NCI-H526 treated with DMSO at 0.1 percent for 48 hours (cell line): ENCODE measurements at regions not wholly inside any gene's neighbourhood (a gene's known extent, or its start where the extent isn't known, plus 50 kb on each side); places are given as distances from the start of the nearest gene placed in this dataset.

Experiments used
- DNase-seq: peaks from one replicate; lab custom pipeline; 2025; lab: John Stamatoyannopoulos, UW

DNA sequence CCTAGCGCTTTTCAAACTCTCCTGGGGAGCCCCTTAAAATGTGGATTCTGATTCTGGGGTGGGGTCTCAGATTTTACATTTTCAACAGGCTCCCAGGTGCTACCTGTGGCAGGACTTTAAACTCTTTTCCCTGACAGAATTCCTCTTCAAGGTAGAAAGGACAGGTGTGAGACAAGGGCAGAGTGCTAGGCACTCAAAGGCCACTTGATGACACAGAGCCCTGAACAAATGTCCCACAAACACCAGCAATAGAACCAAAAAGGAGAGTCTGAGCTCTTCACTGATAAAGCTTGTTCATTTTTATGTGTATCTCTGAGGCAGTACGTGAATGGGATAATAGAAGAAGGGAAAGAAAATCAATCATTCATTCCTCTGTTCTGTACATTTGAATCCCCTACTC lies 77.7 kb upstream of the PELI1 start:
- no peak for DNase-seq

DNA sequence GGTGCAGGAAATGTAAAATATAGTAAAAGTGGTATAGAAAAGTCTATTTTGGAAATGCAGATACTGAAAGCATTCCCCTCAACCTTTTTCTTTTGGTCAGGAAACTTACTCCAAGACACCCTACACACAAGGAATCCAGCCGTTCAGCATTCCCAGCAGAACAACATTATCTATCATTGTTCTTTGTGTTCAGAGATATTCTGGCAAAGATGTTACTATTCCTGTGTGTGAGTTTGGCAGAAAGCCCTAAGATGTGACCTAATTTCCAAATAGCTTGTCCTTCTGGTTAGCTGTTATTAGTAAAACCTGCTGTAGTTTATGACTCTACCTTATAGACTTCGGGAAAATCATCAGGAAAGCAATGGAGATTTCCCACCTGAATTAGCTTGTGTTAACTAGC lies 78.1 kb upstream of the PELI1 start:
- no peak for DNase-seq

DNA sequence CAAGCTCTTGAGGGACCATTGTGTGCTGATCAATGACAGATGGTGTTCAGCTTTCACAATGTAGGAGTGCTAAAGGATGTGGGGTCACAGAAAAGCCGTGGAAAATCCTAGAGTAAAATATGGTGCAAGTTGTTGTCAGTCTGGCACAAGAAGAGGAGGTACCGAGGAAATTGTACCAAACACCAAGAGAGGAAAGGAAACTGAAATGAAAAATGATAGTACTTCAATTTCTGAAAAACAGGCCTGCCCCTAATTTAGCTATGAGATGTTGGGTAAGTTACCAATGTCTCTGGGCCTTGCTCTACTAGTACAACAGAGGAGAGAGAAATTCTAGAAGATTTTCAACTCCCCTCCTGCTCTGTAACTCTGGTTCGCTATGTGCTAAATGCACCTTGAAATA lies 78.8 kb upstream of the PELI1 start:
- no peak for DNase-seq

DNA sequence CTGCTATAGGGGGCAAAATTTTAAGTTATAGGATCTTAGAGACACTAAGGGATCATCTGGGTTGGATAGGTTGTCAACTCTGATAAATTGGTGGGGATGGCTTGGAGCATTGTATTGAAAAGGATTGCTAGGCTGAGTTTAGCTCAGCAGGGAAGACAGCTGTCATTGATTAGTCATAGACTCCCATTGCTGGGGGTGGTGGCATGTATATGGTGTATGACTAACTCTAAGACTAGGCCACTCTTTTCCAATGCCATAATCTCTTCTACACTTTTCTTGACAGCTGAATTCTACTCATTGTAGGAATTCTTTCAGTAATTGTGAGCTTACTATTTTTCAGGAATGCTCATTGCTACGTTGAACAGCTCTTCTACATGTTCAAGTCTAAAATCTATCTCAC lies 81.3 kb upstream of the PELI1 start:
- DNase-seq: no peak

DNA sequence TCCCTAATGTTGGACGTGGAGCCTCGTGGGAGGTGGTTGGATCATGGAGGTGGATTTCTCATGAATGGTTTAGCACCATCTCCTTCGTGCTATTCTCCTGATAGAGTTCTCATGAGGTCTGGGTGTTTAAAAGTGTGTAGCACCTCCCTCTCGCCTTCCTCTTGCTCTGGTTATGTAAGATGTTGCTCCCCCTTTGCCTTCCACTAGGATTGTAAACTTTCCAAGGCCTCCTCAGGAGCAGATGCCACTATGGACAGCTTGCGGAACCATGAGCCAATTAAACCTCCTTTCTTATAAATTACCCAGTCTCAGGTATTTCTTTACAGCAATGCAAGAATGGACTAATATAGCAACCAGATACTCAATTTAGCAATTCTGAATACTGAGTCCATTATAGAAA lies 82.4 kb upstream of the PELI1 start:
- DNase-seq: no peak

DNA sequence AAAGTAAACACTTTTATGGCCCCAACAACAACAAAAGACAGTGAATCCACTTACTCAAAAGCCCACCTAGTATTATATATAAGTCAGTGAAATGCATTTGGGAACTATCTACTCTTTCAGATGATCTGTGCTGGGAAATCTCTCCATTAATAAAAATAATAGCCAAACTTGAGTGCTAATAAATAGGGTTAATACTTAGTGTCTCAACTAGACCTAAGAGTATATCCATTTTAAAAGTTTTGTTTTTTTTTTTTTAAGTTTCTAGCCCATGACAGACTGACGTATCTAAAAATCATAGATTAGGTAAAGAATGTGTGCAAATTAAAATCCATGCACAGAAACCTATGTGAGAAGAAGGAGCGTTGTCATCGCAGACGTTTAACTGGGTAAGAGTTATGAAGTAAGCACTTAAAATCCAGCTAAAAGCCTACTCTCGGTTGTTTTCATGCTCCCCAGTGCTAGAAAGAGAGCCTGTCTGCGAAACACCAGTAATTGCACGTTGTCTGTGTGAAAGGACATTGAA lies 83.4 kb upstream of the PELI1 start:
- DNase-seq: no peak

DNA sequence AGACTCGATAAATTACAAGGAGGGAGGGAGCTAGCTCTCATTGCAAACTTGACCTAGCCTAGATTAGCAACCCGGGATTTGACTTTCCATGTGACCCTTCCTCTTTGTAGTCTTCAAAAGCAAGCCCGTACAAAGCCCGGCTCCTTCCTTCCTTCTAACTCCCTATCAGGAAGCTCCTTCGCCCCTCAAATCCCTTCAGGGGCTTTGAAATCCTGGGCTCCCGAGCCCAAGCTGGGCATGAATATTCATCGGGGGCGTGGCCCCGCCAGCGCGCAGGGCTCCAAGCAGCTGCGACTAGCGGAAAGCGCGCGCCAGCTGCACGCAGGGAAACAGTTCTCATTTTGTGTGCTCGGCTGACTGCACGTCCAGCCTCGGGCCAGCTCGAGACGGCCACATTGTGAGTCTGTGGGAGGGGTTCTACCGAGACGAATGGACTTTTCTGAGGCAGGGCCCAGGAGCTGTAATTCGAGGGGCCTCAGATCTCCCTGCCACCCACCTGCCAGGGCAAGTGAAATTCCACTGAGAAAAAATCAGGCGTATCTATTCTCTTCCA lies 84.0 kb upstream of the PELI1 start:
- DNase-seq: peak; percentile 59

DNA sequence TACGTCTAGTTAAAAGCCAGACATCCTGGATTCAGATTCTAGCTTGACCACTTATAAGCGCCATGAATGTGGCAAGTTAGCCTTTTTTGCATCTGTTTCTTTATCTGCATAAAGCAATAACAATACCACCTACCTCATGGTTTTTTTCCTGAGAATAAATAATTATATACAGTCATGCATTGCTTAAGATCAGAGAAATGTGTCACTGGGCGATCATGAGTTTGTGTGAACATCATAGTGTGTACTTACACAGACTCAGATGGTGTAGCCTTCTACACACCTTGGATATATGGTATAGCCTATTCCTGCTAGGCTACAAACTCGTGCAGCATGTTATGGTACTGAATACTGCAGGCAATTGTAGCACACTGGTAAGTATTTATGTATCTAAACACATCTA lies 84.7 kb upstream of the PELI1 start:
- no peak for DNase-seq

DNA sequence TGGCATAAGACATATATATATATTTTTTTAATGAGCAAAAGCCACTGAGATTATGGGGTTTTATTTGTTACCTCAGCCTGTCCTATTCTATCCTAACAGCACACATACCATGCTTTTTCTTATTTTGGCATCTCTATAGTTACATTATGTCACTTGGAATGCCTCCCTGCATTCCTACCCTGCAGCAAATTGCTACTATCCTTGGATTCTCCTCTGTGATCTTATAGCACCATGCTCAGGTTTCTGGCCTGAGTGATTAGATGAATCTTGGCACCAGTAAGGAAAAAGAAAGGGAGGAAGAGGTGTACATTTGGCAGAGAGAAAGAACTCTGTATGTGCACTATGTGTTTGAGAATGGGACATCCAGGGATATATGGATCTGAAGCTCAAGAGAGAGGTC lies 86.3 kb upstream of the PELI1 start:
- DNase-seq: no peak

DNA sequence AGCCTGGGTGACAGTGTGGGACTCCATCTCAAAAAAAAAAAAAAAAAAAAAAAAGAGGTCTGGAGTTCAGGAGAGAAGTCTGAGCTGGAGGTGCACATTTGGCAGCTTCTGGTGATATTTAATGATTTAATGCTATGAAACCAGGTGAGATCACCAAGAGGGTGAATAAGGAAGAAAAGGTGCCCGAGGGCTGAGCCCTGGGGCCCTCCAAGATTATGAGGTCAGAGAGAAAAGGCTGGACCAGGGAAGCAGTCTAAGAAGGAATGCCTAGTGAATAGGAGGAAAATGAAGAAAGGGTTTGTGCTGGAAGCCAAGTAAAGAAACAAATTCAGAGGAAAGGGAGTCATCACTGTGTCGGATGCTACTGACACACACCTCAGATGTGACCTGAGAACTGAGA lies 88.0 kb upstream of the PELI1 start:
- no peak for DNase-seq

DNA sequence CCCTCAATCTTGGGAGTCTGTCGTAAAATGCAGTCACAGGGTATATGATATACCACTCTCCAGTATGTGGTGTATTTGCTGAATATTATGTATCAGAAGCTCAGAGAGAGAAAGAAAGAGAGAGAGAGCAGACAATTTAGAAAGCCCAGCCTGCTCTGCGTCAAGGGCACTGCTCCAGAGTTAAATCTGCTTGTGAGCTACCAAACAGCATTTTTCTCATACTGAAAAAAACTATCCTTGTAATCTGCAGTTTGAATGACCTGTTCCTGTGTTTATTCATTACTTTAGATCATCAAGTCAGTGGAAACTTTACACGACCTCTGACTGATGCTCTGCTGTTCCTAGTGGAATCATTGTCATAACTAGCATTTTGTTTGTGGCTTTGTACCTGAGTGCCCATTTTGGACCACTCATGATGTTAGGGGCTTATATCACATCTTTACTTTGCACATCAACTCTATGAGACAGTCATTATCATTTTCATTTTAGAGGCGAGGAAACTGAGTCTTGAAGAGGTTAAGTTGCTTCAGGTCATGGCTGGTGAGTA lies 89.2 kb upstream of the PELI1 start:
- no peak for DNase-seq

DNA sequence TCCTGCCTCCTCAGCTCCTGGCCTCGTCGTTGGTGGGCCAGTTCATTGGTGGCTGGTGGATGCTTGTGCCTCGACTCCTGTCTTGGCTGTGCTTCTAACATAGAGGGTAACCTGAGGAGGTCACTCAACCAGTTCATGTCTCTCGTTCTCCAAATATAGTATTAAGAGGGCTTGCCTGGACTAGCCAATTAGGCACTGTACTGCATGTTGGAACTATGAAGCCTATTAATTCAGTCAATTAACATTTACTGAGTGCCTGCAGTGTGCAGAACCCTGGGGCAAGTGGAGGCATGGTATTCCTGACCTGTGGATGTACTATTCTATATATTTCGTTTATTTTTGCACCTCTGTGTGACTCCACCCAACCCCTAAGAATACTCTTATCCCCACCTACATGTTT lies 89.9 kb upstream of the PELI1 start:
- no peak for DNase-seq

DNA sequence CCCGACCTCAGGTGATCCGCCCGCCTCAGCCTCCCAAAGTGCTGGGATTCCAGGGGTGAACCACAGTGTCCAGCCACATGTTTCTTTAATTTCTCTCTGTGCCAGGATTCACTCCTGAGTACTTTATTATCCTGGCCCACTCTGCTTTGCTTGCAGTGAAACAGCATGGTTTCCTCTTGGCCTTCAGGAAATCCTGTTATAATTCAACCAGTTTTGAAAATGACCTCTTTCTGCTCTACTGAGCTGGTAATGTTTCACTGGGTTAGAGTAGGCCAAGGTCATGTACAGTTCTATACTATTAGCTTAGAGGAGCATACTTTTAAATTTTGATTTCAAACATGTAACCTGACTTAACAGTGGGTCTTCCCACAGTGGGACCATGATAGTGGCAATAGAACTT lies 90.6 kb upstream of the PELI1 start:
- no peak for DNase-seq

DNA sequence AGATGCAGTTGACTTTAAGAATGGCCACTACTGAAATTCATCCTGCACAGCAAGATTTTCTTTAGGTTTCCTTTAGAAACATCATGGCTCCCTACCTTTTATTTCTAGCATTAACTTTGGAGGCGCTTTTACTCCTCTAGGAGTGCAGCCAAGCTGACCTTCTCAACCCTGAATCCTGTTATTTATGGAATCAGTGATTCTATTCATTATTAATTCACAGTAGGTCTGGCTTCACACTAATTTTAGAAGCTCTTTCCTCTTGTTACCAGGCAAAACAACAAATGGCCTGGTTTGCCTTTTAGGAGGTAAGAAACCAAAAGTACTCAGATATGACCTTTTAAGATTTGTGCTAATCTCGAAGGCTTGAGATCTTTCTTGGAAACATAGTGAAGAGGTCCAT lies 93.0 kb upstream of the PELI1 start:
- DNase-seq: no peak

DNA sequence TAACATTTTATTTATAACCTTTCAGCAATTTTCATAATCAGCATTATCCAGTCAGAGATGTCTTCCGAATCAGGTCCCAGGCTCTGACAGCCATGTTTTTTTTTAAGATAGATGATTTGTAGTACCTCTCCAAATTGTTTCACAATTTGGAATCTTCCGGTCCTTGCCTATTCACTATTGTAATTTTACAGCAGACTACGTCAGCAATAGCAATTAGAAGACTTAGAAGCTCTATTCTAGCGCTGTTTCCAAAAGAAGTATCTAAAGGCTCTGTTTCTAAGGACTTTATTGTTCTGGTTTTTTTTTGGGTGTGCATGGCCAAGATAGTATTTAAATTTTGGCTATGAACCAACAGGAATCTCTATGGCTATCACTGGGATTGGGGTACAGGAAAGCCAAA lies 94.6 kb upstream of the PELI1 start:
- DNase-seq: no peak

DNA sequence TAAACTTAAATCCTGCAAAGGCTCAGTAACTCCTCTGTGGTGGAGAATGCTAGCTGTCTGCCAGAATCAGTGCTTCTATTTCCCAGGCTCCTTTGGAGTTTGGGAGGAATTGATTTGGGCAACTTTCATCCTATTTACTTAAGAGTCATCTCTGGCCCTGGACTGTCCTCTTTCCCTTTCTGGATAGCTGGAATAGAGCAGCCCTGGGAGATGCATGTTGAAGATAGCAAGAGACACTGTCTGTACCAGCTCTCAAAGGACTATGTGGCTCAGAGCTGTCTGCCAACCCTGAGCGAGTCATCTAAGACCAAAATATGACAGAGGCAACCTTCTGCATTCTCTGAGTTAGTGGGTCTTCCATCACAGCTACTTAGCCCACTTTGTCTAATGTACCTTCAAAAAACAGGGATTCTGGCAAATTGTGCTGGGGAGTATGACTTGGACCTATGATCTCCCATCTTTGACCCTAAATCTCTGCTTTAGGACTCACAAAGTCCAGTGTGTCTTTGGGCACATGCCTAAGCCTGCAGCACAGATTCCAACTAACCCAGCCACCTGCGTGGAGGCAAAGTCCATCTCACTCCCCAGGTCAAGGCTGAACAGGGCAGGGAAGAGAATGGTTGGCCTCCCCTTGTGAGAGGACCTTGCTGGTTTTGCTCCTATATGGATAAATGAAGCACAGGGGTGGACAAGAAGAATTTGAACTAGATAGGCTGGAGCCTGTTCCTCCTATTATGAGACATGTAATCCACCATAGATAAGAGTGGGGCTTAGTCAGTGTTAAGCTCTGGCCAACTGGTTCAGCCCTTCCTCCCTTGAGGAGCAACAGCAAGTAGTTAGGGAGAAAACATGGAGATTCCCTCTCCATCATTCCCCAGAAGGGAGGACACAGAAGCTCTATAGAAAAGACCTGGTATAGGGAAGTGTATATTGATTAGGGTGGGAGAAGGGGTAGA lies 99.1 kb upstream of the PELI1 start:
- DNase-seq: no peak

DNA sequence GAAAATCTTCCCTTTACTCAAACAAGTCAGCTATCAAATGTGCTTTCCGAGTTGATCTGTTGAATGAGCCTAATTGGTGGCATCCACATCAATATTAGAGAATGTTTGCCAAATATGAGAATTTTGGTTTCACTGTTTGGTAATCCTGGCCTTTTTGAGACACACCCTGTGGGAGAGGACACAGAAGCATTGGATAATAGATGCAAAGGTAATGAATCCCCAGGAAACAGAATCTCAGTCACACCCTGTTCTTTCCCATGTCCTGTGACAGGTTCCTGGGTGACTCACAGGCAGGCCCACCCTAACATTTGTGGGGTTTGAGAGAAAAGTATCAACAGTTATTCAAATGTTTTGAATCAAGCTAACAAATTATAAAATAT lies 99.8 kb upstream of the PELI1 start:
- DNase-seq: no peak

DNA sequence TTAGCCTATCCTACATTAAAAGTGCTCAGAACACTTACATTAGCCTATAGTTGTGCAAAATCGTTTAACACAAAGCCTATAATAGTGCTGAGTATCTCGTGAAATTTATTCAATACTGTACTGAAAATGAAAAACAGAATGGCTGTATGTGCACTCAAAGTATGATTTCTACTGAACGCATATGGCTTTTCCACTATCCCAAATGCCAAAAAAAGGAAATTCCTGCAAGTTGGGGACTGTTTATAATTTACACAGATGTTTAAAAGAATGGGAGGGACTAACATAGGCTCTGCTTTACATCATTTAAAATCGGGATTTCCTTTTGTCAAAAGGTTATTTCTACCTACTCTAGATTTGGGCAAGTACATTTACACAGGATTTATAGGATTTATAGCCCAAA lies 101.4 kb upstream of the PELI1 start:
- no peak for DNase-seq

DNA sequence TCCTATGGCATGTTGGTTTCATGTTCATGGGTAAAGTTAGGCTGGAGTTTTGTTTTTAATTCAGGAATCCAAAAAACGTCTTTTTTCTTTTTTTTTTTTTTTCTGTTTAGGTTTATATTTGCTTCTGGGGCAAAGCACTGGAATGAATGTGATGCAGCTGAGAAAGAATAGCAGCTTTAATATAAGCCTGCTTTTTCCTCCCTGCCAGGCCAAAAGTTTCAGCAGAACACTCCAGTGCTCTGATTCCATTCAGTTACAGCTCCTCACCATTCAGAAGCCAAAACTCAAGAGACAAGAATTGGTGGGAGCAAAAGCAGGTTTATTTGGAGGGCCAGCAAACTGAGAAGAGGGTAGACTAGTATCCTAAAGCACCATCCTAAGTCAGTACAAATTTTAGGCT lies 102.7 kb upstream of the PELI1 start:
- no peak for DNase-seq

DNA sequence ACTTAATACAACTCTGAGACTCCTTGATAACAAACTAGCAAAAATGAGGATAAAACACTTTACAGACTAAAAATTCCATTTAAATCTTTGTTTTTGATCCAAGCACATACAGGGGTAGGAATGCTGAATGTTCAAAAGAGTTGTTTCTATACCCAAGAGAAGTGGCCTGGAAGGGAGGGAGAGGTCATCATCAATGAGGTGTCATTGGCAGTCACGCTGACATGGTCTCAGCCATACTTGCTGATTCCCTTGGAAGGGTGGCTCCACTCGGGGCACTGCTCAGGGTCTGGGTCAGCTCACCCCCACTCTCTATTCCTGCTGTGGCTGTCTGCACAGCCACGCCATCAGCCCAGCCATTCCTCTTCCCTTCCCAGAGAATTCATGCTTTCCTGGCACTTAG lies 105.2 kb upstream of the PELI1 start:
- no peak for DNase-seq

DNA sequence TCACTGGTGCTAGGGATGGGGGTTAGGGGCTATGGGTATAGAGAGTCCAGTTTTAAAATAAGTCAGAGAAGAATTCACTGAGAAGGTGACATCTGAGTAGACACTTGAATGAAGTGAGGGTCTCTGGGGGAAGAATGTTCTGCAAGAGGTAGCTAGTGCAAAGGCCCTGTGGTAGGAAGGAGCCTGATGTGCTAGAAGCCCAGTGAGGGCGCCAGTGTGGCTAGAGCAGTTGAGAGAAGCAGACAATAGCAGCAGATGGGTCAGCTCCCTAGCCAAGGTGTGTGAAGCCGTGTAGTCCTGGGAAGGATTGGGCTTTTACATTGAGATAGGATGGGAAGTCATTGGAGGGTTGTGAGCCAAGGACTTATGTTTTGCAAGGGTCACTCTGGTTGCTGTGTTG lies 105.8 kb upstream of the PELI1 start:
- no peak for DNase-seq

DNA sequence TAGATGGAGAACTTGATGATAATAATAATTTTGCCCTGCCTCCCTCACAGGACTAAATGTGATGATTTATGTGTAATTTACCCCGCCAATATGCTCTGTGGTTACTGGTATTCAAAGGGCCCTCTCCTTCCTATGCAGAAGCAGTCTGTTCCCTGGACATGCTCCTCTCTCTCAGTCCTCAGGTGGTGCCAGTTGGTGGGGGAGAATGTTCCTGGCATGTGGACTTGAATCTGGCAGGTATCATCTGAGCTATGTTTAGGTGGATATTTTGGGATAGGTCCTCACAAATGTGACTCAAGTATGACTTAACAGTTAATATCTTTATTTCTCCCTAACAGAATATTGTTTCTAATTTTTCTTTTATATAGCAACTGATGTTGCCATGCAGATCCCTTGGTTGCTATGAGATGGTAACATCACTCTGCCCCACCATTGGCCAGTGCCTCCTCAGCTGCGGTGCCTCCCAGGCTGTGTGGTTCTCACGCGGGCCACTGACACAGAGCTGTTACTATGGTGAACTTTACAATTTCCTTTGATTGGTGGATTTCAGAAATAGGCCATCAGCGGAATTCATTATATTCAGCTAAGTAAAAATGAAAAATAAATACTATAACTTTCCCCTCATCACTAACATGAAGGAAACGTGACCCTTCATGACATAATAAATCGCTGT lies 106.7 kb upstream of the PELI1 start:
- no peak for DNase-seq
